NB4 (cell line): ENCODE measurements at regions not wholly inside any gene's neighbourhood (a gene's known extent, or its start where the extent isn't known, plus 50 kb on each side); places are given as distances from the start of the nearest gene placed in this dataset.
"Not testable (repeated sequence)": the region's sequence is repeated elsewhere in the genome, so short reads cannot be mapped to it uniquely, and the experiment has no call there.

Source experiments
- CTCF ChIP-seq: IDR thresholded peaks from one replicate; pipeline ENCODE4 v1.5.1; 2012; ENCODE audit warnings: low read depth, low read length
- MAX ChIP-seq: IDR thresholded peaks from 2 replicates; pipeline ENCODE4 v1.6.1; 2011; ENCODE audit warnings: low read depth, low read length

GRCh38 chr1:855202-855981 lies 68.3 kb upstream of the SAMD11 start:
- TF ChIP-seq CTCF, MAX: not testable (repeated sequence)
